NCI-H2081 (cell line): ENCODE measurements at regions not wholly inside any gene's neighbourhood (a gene's known extent, or its start where the extent isn't known, plus 50 kb on each side); places are given as distances from the start of the nearest gene placed in this dataset.

Experiments used
- DNase-seq, 2 experiments: peaks; one replicate each; lab custom pipeline; 2025; lab: John Stamatoyannopoulos, UW

- DNase-seq: peak; percentile 18 to 74
These were observed 813.6 kb upstream of the MIR17HG start for GRCh38 chr13:90533866-90534265.

GRCh38 chr13:90534617-90535370, 812.7 kb upstream of the MIR17HG start:
- DNase-seq: no peak

- DNase-seq: no peak
These were observed 812.1 kb upstream of the MIR17HG start for GRCh38 chr13:90535421-90535820.

- DNase-seq: no peak
These were observed 809.4 kb upstream of the MIR17HG start for GRCh38 chr13:90538063-90538462.

GRCh38 chr13:90541346-90541745, 806.1 kb upstream of the MIR17HG start:
- DNase-seq: no peak

GRCh38 chr13:90542959-90543505, 804.5 kb upstream of the MIR17HG start:
- no peak for DNase-seq

GRCh38 chr13:90545070-90545840, 802.2 kb upstream of the MIR17HG start:
- no peak for DNase-seq

GRCh38 chr13:90547272-90547790, 800.2 kb upstream of the MIR17HG start:
- DNase-seq: no peak

GRCh38 chr13:90551253-90551652, 796.2 kb upstream of the MIR17HG start:
- DNase-seq: no peak

GRCh38 chr13:90552702-90553101, 794.8 kb upstream of the MIR17HG start:
- DNase-seq: no peak

- no peak for DNase-seq
These were observed 794.3 kb upstream of the MIR17HG start for GRCh38 chr13:90553159-90553558.

GRCh38 chr13:90557626-90558025, 789.9 kb upstream of the MIR17HG start:
- no peak for DNase-seq

- DNase-seq: no peak
These were observed 785.0 kb upstream of the MIR17HG start for GRCh38 chr13:90562443-90562842.

GRCh38 chr13:90564096-90564495, 783.4 kb upstream of the MIR17HG start:
- no peak for DNase-seq

GRCh38 chr13:90564566-90564965, 782.9 kb upstream of the MIR17HG start:
- DNase-seq: no peak

GRCh38 chr13:90565985-90566713, 781.3 kb upstream of the MIR17HG start:
- no peak for DNase-seq

- no peak for DNase-seq
These were observed 779.3 kb upstream of the MIR17HG start for GRCh38 chr13:90568165-90568564.

GRCh38 chr13:90576067-90576466, 771.4 kb upstream of the MIR17HG start:
- no peak for DNase-seq

- no peak for DNase-seq
These were observed 769.8 kb upstream of the MIR17HG start for GRCh38 chr13:90577726-90578125.

GRCh38 chr13:90585392-90585791, 762.1 kb upstream of the MIR17HG start:
- no peak for DNase-seq

- no peak for DNase-seq
These were observed 756.1 kb upstream of the MIR17HG start for GRCh38 chr13:90591260-90591926.

- no peak for DNase-seq
These were observed 755.6 kb upstream of the MIR17HG start for GRCh38 chr13:90591927-90592268.
